A549 (cell line): ENCODE measurements at regions not wholly inside any gene's neighbourhood (a gene's known extent, or its start where the extent isn't known, plus 50 kb on each side); places are given as distances from the start of the nearest gene placed in this dataset.

Experiments used
- EP300 ChIP-seq, 2 experiments: fragments of >200 bp; sonication (Bioruptor Twin); formaldehyde crosslinking; IDR thresholded peaks; 2 replicates in 1 of 2; 3 replicates in 1 of 2; pipeline ENCODE4 v1.6.1; 2016 to 2017
- HDAC2 ChIP-seq: fragments of 200-600 bp; sonication (generic); IDR thresholded peaks from 2 replicates; pipeline ENCODE4 v1.6.1; 2016
- JUNB ChIP-seq: fragments of >200 bp; sonication (Bioruptor Twin); formaldehyde crosslinking; IDR thresholded peaks from 2 replicates; pipeline ENCODE4 v1.6.1; 2016
- MYC ChIP-seq: IDR thresholded peaks from 2 replicates; pipeline ENCODE4 v1.6.1; 2012; ENCODE audit warnings: mild to moderate bottlenecking, inconsistent platforms, low read length, improper control_type of control experiment, borderline replicate concordance
- POLR2A ChIP-seq: IDR thresholded peaks from 2 replicates; pipeline ENCODE4 v1.6.1; 2012; ENCODE audit warnings: mild to moderate bottlenecking, low read length
- RAD21 ChIP-seq, 2 experiments: fragments of >200 bp in 1 of 2; sonication (Bioruptor Twin) in 1 of 2; formaldehyde crosslinking in 1 of 2; IDR thresholded peaks in 1 of 2; conservative IDR thresholded peaks in 1 of 2; 2 replicates in 1 of 2; 3 replicates in 1 of 2; pipeline ENCODE4 v1.6.1; 2012 to 2018; ENCODE audit warnings: inconsistent platforms in 1 of 2
- RFX5 ChIP-seq: fragments of 450-650 bp; IDR thresholded peaks from 2 replicates; pipeline ENCODE4 v1.7.1; 2014; ENCODE audit warnings: antibody characterized with exemption, mild to moderate bottlenecking, moderate library complexity
- SMC3 ChIP-seq: fragments of >200 bp; sonication (Bioruptor Twin); formaldehyde crosslinking; IDR thresholded peaks from 3 replicates; pipeline ENCODE4 v1.6.1; 2018; ENCODE audit warnings: inconsistent platforms
- TP53 ChIP-seq: fragments of 250-450 bp; sonication (Bioruptor Pico); IDR thresholded peaks from 2 replicates; pipeline ENCODE4 v1.5.0; 2021; ENCODE audit warnings: mild to moderate bottlenecking, moderate library complexity
- TF ChIP-seq, protein P1 (sequence below): fragments of >200 bp; sonication (Bioruptor Twin); formaldehyde crosslinking; IDR thresholded peaks from 3 replicates; pipeline ENCODE4 v1.5.1; 2016
- TF ChIP-seq, protein P2 (sequence below): IDR thresholded peaks from 2 replicates; pipeline ENCODE4 v1.6.1; 2012
- TF ChIP-seq, protein P3 (sequence below): IDR thresholded peaks from 2 replicates; pipeline ENCODE4 v1.6.1; 2012; ENCODE audit warnings: low read depth, borderline replicate concordance
- TF ChIP-seq, protein P4 (sequence below): fragments of 200-600 bp; sonication (generic); IDR thresholded peaks from 2 replicates; pipeline ENCODE4 v1.6.1; 2016; ENCODE audit warnings: antibody characterized with exemption, mild to moderate bottlenecking, moderate library complexity

DNA sequence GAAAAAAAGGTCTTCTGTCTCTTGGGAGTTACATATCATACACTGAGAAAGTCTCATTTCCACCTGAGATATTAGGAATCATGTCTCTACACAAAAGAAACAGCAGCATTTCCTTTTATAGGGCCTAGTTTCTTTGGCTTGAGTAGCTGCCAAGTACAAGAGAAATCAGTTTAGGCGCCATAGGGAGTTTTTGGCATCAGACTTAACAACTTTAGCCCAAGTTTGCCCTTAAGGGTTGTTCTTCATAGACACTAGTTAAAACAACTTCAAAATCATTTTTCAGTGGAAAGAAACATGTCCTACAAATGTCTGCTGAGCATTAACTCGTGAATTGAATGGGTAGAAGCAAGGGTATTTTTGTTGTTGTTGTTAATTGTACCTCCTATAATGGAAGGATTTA is 587.0 kb upstream of the DSEL start:
- TF ChIP-seq, protein P1, sequence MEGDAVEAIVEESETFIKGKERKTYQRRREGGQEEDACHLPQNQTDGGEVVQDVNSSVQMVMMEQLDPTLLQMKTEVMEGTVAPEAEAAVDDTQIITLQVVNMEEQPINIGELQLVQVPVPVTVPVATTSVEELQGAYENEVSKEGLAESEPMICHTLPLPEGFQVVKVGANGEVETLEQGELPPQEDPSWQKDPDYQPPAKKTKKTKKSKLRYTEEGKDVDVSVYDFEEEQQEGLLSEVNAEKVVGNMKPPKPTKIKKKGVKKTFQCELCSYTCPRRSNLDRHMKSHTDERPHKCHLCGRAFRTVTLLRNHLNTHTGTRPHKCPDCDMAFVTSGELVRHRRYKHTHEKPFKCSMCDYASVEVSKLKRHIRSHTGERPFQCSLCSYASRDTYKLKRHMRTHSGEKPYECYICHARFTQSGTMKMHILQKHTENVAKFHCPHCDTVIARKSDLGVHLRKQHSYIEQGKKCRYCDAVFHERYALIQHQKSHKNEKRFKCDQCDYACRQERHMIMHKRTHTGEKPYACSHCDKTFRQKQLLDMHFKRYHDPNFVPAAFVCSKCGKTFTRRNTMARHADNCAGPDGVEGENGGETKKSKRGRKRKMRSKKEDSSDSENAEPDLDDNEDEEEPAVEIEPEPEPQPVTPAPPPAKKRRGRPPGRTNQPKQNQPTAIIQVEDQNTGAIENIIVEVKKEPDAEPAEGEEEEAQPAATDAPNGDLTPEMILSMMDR, result no peak
- TF ChIP-seq JUNB (no peak), TP53 (no peak), POLR2A (no peak), EP300 (IDR thresholded peaks at IDR 0.05) (no peak), RAD21 (conservative IDR thresholded peaks at IDR 0.05 in 1 of 2, IDR thresholded peaks at IDR 0.05 in 1 of 2) (no peak), HDAC2 (no peak), MYC (no peak), RFX5 (no peak), SMC3 (no peak)
- TF ChIP-seq, protein P2, sequence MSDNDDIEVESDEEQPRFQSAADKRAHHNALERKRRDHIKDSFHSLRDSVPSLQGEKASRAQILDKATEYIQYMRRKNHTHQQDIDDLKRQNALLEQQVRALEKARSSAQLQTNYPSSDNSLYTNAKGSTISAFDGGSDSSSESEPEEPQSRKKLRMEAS, result no peak
- TF ChIP-seq, protein P3, sequence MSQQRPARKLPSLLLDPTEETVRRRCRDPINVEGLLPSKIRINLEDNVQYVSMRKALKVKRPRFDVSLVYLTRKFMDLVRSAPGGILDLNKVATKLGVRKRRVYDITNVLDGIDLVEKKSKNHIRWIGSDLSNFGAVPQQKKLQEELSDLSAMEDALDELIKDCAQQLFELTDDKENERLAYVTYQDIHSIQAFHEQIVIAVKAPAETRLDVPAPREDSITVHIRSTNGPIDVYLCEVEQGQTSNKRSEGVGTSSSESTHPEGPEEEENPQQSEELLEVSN, result no peak
- TF ChIP-seq, protein P4, sequence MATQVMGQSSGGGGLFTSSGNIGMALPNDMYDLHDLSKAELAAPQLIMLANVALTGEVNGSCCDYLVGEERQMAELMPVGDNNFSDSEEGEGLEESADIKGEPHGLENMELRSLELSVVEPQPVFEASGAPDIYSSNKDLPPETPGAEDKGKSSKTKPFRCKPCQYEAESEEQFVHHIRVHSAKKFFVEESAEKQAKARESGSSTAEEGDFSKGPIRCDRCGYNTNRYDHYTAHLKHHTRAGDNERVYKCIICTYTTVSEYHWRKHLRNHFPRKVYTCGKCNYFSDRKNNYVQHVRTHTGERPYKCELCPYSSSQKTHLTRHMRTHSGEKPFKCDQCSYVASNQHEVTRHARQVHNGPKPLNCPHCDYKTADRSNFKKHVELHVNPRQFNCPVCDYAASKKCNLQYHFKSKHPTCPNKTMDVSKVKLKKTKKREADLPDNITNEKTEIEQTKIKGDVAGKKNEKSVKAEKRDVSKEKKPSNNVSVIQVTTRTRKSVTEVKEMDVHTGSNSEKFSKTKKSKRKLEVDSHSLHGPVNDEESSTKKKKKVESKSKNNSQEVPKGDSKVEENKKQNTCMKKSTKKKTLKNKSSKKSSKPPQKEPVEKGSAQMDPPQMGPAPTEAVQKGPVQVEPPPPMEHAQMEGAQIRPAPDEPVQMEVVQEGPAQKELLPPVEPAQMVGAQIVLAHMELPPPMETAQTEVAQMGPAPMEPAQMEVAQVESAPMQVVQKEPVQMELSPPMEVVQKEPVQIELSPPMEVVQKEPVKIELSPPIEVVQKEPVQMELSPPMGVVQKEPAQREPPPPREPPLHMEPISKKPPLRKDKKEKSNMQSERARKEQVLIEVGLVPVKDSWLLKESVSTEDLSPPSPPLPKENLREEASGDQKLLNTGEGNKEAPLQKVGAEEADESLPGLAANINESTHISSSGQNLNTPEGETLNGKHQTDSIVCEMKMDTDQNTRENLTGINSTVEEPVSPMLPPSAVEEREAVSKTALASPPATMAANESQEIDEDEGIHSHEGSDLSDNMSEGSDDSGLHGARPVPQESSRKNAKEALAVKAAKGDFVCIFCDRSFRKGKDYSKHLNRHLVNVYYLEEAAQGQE, result no peak
